HG03460 (cell line): ENCODE measurements at regions not wholly inside any gene's neighbourhood (a gene's known extent, or its start where the extent isn't known, plus 50 kb on each side); places are given as distances from the start of the nearest gene placed in this dataset.
A peak's percentile ranks its signal among the peaks of the same experiment; 100 is the strongest.

Experiments
- ATAC-seq: cut with Tn5 transposase; IDR thresholded peaks from one replicate; pipeline ENCODE4 v1.9.1; 2021; ENCODE audit not compliant: unreplicated experiment

DNA sequence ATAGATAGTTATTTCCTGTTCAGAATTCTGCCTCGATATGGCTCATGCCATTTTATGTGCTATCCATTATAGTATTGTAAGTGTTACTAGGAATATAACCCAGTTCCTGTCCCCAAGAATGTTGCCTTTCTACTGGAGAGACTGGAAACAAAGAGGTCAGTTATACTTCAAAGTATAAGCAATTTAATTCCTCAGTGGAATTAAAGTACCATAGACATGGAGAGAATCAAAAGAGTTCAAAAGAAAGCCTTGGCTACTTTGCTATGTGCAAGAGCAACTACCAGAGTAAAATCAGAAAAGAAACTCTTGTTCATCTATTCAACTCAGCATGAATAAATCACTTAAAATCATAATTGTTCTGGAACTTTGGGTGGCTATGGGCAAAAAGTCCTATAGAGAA, 173.2 kb upstream of the EEA1 start:
- ATAC-seq: no peak

- no peak for ATAC-seq
Measured at GRCh38 chr12:93102744-93103143, 173.6 kb upstream of the EEA1 start.

- no peak for ATAC-seq
Measured at GRCh38 chr12:93103154-93103553, 174.1 kb upstream of the EEA1 start.

DNA sequence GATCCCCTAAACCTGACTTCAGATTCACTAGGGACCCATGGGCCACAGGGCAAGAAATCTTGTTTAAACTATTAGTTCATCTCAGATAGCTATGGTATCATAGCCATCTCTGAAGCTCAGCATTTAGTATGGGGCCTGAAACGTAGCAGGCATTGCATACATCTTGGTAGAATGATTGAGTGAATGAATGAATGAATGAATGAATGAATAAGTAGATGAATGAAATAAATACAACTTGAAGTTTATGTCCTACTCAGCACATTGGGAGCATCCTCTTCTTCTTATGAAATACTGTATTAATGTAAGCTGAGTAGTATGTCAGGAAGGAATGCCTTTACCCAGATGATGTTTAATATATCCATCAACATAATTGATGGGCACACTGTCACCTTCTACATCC, 175.4 kb upstream of the EEA1 start:
- no peak for ATAC-seq

DNA sequence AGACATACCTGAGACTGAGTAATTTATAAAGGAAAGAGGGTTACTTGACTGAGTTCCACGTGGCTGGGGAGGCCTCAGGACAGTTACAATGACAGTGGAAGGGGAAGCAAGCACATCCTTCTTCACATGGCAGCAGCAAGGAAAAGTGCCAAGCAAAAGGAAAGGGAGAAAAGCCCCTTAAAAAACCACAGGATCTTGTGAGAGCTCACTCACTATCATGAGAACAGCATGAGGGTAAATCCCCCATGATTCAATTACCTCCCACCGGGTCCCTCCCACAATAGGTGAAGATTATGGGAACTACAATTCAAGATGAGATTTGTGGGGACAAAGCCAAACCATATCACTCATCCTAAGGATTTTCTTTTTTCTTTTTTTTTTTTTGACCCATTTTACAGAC, 177.8 kb upstream of the EEA1 start:
- ATAC-seq: no peak

DNA sequence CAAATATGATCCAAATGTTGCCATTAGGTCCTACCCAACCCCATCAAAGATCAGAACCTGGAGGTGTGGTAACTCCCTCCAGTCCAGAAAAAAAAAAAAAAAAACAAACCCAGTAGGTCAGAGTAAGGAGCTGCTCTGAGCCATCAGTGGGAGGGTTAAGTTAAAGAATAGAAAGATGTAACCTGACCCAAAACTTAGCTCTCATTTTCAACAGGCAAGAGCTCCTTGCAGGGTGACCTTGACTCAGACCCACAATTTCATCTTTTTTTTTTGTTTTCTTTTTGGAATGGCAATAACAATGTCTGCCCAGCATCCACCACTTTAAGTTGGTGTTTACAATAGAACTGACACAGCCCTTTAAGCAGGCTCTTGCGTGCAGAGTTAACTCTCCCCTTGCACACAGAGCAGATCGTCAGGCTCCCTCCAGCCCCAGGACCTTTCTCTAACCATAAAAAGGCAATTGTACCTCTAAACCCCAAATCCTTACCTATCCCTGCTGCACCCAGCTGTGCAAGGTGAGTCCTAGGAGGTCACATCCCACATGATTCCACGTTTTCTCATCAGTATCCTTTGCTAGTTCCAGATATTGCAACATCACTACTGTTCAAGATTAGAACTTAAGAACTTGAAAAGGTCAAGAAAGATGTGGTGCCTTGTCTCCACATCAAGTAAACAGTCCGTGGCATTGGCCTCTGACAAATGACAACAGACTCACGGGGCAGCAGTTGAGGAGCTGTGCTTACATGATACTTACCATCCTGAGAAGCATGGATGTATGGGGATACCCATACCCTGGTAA, 178.6 kb upstream of the EEA1 start:
- no peak for ATAC-seq

DNA sequence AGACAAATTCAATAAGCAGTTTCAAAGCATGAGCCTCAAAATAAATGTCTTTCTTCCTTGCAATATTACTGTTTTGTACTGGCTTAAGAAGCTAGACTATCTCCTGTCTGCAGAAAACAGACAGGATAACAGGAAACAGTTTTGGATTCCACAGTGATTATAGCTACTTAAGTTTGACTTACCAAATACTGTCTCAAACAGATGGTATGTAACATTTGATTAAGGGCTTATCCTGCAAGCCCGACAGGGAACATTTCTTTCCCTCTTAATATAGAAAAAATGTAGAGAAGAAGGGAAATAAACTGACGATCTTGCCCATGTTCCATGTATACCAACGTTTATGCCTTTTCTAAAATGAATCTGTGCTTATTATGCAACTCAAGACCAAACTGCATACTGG, 179.9 kb upstream of the EEA1 start:
- ATAC-seq: no peak

DNA sequence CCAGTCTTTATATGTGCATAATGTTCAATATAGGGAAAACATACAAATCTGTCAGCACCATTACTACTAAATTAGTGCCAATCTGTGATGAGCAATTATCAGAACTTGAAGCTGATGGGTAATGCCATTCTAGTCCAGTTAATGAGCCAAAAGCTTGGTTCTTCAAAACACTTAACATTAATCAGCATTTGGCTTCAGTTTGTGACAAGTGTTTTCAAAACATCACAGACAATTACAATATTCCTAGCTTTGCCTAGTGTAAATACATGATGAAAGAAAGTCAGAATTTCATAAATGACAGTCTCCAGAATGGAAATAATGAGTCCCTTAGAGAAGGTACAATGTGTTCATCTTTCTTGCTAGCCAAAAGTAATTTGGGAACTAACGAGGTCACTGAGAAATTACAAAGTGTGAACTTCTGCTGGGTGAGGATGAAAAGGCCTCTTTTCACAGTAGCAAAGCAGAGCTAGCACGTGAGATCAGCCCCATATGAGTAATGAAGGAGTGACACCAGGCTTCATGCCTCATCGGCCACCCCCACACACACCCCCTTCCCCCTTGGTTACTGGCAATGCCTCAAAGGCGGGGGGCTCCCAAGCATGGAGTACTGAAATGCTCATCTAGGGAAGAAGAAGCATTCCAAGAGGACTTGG, 180.6 kb upstream of the EEA1 start:
- ATAC-seq: no peak

DNA sequence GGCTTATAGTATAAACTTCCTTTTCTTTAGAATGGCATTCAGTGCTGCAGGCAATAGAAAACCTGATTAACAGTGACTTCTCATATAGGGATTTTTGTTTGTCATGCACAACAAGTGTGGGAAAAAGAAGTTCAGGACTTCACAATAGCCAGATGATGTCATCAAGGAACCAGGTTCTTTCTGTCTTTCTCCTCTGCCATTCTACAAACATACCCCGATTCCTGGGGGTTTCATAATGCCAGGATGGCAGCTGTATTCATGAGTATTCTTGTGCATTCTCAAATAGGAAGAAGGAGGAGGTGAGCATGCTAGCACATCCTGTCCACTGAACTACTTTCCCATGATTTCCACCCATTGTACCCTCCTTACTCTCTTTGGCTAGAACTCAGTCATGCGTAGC, 182.7 kb upstream of the EEA1 start:
- ATAC-seq: no peak

- no peak for ATAC-seq
Measured at GRCh38 chr12:93113317-93114006, 184.4 kb upstream of the EEA1 start.

DNA sequence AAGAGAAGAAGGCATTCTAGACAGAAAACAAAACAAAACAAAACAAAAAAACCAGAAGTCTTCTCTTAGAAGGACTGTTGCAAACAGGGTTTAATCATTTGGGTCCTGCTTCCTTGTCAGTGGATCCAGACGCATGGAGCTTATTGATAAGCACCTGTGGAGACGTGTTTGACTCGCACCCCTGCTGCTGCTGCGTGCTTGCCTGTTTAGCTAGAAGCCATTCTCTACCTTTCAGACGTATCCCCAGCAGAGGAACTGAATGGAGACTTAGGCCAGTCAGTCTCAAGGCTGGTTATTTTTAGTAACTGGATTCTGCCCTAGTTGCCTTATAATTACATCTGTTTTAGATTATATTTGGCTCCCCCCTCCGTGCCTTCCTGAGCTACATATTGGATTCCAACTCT, 186.1 kb upstream of the EEA1 start:
- no peak for ATAC-seq

- ATAC-seq: no peak
Measured at GRCh38 chr12:93115646-93116045, 186.6 kb upstream of the EEA1 start.

DNA sequence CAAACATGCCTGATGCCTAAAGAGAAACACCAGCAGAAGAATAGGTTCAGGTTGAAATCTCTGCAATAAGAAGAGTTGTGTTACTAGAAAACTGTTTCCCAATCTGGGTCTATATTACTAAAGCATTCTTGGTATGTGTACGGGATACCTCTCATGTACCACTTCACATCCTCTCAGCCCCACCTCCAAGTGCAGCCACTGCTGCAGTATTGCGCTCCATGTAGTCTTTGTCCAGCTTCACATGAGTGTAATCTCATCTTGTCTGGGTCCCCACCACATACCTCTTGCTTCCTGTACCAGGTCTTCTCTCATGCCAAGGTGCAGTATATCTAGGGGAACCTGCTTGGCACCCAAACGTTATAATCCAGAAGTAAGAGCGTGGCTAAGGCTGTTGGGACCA, 187.5 kb upstream of the EEA1 start:
- no peak for ATAC-seq

DNA sequence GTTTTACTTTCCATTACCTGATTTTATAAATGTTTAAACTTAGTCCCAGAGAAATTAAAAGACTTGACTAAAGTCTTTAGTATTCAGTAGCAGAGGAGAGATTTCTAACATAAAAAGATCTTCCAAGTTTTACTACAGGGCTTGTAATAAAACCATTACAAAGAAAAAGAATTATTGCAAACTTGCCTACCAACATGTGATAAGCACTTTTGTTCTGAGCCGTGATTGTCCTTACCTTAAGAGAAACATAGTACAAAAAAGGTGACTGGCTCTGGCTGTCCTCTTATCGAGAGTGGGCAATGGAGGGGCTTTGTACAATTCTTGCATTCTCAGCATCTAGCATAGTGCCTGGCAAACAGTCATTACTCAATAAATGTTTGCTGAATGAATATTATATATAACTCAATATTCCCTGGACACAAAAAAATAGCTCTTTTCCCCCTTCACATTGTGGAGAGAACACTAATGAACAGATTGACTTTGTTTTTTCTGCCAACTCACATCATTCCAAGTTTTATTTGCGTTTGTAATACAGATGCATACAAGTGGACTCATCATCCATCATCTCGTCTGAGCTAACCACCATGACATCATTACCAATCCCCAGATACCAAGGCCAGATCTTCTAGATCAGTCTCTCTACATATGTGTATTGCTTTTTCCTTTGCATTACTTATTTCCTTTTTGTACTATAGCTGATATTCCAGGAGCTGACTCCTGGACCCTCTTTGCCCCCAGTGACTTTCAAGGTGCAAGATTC, 192.8 kb upstream of the EEA1 start:
- ATAC-seq: no peak

DNA sequence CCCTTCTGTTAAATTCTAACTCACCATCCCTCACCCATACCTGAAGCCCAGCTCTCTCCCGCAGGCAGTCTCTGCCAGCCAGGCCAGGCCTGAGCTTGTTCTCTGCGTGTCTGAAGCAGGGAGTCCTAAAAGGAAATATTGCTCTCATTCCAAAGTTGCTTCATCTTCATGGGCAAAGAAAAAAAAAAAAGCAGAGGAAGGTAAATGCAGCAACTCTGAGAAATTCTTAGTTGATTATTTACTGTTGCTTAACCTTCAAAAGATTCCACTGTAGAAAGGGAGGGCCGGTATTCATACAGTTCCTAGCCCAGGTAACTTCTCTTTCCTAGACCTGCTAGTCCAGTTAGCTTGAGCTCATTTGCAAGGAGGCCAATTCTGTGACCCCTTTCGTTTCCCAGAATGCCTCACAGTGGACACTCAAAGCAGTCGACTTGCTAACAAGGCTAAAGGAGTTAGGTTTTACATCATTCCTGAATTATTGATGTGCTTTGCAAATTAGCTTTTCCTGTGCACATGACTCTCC, 193.5 kb upstream of the EEA1 start:
- ATAC-seq: no peak

GRCh38 chr12:93125126-93125525, 196.0 kb upstream of the EEA1 start:
- ATAC-seq: no peak

DNA sequence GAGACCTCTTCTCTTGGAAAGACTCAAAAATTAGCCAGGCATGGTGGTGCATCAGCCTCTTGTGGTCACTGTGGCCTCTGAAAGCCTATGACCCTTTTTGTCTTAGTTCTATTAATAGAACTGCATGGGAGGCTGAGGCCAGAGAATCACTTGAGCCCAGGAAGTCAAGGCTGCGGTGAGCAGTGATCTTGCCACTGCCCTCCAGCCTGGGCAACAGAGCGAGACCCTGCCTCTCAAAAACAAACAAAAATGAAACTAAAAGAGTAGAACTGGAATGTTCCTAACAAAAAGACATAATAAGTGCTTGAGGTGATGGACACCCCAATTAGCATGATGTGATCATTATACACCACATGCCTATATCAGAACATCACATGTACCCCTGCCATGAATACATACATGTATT, 197.0 kb upstream of the EEA1 start:
- peak; percentile 73 for ATAC-seq

- ATAC-seq: no peak
Measured at GRCh38 chr12:93127107-93127560, 198.0 kb upstream of the EEA1 start.

DNA sequence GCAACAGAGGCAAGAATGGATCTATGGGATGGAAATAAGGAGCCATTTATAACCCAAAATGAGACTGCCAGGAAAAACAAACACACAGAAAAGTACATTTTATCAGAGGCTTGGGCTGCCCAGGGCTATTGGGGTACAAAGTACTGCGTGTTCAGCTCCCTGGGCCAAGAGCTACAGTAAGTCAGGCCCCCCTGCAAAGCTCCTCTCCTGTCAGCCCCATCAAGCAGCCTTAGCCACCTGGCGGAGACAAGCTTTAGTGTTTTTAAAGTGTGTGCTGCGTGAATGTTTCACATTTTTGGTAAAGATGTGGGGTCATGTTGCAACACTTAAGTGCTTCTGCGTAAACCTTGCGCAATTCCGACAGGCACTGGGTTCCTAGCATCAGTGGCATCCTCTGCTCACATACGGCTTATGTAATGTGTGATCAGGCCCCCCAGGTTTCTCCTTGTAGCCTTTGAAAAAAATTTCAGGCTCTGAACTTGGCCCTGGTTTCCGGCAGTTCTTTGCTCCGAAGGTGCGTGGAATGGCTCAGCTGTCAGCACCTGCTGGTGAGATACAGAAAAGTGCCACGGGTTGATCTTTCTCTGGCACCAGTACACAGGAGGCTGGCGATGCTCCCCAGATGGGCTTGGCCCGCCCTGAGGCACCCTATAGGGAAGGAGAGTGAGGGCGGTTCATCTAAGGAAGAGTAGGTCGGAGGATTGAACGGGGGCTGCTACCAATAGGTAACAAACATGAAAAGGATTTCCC, 198.7 kb upstream of the EEA1 start:
- no peak for ATAC-seq

DNA sequence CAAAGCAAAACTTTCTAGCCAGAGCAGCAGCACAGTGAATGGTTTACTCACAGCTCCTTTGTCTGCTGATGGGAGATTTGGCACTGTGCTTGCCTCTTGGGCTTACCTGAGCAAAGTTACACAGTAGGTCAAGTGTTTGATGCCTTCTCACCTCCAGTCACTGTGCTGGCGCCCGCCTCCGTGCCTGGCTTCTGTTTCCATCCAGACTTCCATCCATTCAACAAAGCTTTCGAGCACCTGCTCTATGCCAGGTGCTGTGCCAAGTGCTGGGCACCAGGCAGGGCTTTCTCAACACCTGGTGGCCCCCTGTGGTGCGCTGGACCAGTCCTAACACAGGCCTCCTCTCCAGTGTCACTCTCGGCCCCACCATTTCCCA, 199.2 kb upstream of the EEA1 start:
- ATAC-seq: no peak
